ENCODE measurements at regions not wholly inside any gene's neighbourhood (a gene's known extent, or its start where the extent isn't known, plus 50 kb on each side); places are given as distances from the start of the nearest gene placed in this dataset.
"Not testable (repeated sequence)": the region's sequence is repeated elsewhere in the genome, so short reads cannot be mapped to it uniquely, and the experiment has no call there.

GRCh38 chr7:4523219-4523618 is 158.9 kb upstream of the FOXK1 start:
- DNase-seq: no peak
- H3K27ac ChIP-seq: no peak overlapping the region
- H3K4me1 ChIP-seq: no peaks in the 10 kb centered on the region
- H3K36me3 ChIP-seq (ENCODE audit: low read depth, missing control alignments): no peaks in the 10 kb centered on the region
- H3K27me3 ChIP-seq: no peaks in the 10 kb centered on the region
- no peaks in the 10 kb centered on the region for H3K9me3 ChIP-seq
- intact Hi-C loops (cut with DNase I; ENCODE audit: low total_unique reads): no loop called here
- TF ChIP-seq POLR2A (IDR thresholded peaks at IDR 0.05): no peak
- no peak for TF ChIP-seq CTCF (IDR thresholded peaks at IDR 0.05)
- H3K4me3 ChIP-seq: no peak overlapping the region

- Histone ChIP-seq H3K27ac (no peak overlapping the region), H3K27me3 (no peaks in the 10 kb centered on the region), H3K9me3 (no peaks in the 10 kb centered on the region), H3K36me3 (ENCODE audit: low read depth, missing control alignments) (no peaks in the 10 kb centered on the region), H3K4me1 (no peaks in the 10 kb centered on the region), H3K4me3 (no peak overlapping the region)
- WGBS, 2 donors: 41 to 51% methylated on average over 6 of the region's 6 CpGs
- no peak for DNase-seq
- TF ChIP-seq CTCF (IDR thresholded peaks at IDR 0.05): no peak
- no peak for TF ChIP-seq POLR2A (IDR thresholded peaks at IDR 0.05)
- intact Hi-C loops (cut with DNase I; ENCODE audit: low total_unique reads): no loop called here
Measured at GRCh38 chr7:4523873-4524272, 158.2 kb upstream of the FOXK1 start.

- intact Hi-C loops (cut with DNase I; ENCODE audit: low total_unique reads): no loop called here
- 39 to 48% methylated on average over 3 of the region's 3 CpGs for WGBS, 2 donors
- TF ChIP-seq POLR2A (IDR thresholded peaks at IDR 0.05) (no peak), CTCF (IDR thresholded peaks at IDR 0.05) (no peak)
- Histone ChIP-seq H3K9me3 (no peaks in the 10 kb centered on the region), H3K36me3 (ENCODE audit: low read depth, missing control alignments) (no peaks in the 10 kb centered on the region), H3K4me3 (no peak overlapping the region), H3K27ac (no peak overlapping the region), H3K4me1 (no peaks in the 10 kb centered on the region), H3K27me3 (no peaks in the 10 kb centered on the region)
- DNase-seq: no peak
Measured at GRCh38 chr7:4525884-4526283, 156.2 kb upstream of the FOXK1 start.

GRCh38 chr7:4527988-4528636 is 154.0 kb upstream of the FOXK1 start:
- Histone ChIP-seq H3K27me3 (no peaks in the 10 kb centered on the region), H3K4me1 (no peaks in the 10 kb centered on the region), H3K36me3 (ENCODE audit: low read depth, missing control alignments) (no peaks in the 10 kb centered on the region), H3K9me3 (no peaks in the 10 kb centered on the region), H3K27ac (no peak overlapping the region), H3K4me3 (no peak overlapping the region)
- WGBS, 2 donors: 51 to 57% methylated on average over 8 of the region's 8 CpGs
- intact Hi-C loops (cut with DNase I; ENCODE audit: low total_unique reads): no loop called here
- DNase-seq: no peak
- no peak for TF ChIP-seq CTCF (IDR thresholded peaks at IDR 0.05)
- TF ChIP-seq POLR2A (IDR thresholded peaks at IDR 0.05): no peak

- intact Hi-C loops (cut with DNase I; ENCODE audit: low total_unique reads): no loop called here
- no peak overlapping the region for H3K27ac ChIP-seq
- no peak overlapping the region for H3K4me3 ChIP-seq
- DNase-seq: no peak
- TF ChIP-seq CTCF (IDR thresholded peaks at IDR 0.05): no peak
- no peak for TF ChIP-seq POLR2A (IDR thresholded peaks at IDR 0.05)
- H3K27me3 ChIP-seq: no peaks in the 10 kb centered on the region
- 39 to 52% methylated on average over 7 of the region's 7 CpGs for WGBS, 2 donors
- H3K36me3 ChIP-seq (ENCODE audit: low read depth, missing control alignments): no peaks in the 10 kb centered on the region
- H3K9me3 ChIP-seq: no peaks in the 10 kb centered on the region
- H3K4me1 ChIP-seq: no peaks in the 10 kb centered on the region
Measured at GRCh38 chr7:4531236-4531635, 150.9 kb upstream of the FOXK1 start.

- intact Hi-C loops (cut with DNase I; ENCODE audit: low total_unique reads); H3K27ac ChIP-seq; H3K9me3 ChIP-seq; H3K36me3 ChIP-seq (ENCODE audit: low read depth, missing control alignments); H3K27me3 ChIP-seq; H3K4me1 ChIP-seq: not testable (repeated sequence)
- 65 to 73% methylated on average over 12 of the region's 12 CpGs for WGBS, 2 donors
- peak overlapping the region; percentile 7 to 9 for H3K4me3 ChIP-seq
- peak; percentile 27 for DNase-seq
Measured at GRCh38 chr7:4533339-4533738, 148.8 kb upstream of the FOXK1 start.
